Activated naive CD8-positive, alpha-beta T cell (primary cell): ENCODE measurements at regions not wholly inside any gene's neighbourhood (a gene's known extent, or its start where the extent isn't known, plus 50 kb on each side); places are given as distances from the start of the nearest gene placed in this dataset.

Experiments
- H3K27ac Mint-ChIP-seq: one replicate; pipeline ENCODE4 v1.8.0; 2021; ENCODE audit warnings: mixed read lengths
- H3K27me3 Mint-ChIP-seq: one replicate; pipeline ENCODE4 v1.8.0; 2021; ENCODE audit warnings: mixed read lengths
- H3K36me3 Mint-ChIP-seq: one replicate; pipeline ENCODE4 v1.8.0; 2021; ENCODE audit warnings: mixed read lengths
- H3K4me1 Mint-ChIP-seq: one replicate; pipeline ENCODE4 v1.8.0; 2021; ENCODE audit warnings: low read depth, mixed read lengths
- H3K4me3 Mint-ChIP-seq: one replicate; pipeline ENCODE4 v1.8.0; 2021; ENCODE audit warnings: mild to moderate bottlenecking, mixed read lengths
- H3K9me3 Mint-ChIP-seq: one replicate; pipeline ENCODE4 v1.8.0; 2021; ENCODE audit warnings: low read depth, mixed read lengths

DNA sequence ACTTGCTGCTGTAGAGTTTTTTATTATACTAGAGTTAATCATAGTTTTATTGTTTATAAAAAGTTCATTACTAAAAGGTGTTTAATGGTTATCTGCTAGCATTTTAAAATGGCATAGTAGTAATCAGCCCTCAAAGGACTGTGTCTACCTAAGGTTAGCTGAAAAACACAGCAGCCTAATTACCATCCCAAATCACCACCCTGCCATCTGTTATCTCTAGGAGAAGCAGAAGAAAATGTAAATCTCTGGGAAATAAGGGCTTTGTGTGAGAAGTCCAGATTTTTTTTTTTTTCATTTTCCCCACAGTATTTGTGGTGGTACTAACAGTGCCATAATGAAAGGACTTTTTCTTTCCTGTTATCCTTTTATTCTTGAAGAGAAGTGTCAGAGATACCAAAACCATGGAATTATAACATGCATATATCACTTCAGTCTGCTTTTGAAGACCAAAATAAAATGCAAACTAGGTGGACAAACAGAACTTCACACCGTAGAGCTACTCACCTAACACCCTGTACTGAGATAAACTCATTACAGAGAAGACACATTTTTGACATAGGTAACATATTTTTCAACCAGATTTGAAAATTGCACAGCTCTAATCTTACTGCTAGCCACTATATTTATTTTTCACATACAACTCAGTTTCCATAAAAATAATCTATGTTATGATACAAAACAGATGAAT is 876.2 kb downstream of the C12orf50 start:
- Mint-ChIP-seq H3K4me3 (no peak overlapping the region), H3K9me3 (peaks cover 9% of the 10 kb centered on the region), H3K27me3 (no peaks in the 10 kb centered on the region)

DNA sequence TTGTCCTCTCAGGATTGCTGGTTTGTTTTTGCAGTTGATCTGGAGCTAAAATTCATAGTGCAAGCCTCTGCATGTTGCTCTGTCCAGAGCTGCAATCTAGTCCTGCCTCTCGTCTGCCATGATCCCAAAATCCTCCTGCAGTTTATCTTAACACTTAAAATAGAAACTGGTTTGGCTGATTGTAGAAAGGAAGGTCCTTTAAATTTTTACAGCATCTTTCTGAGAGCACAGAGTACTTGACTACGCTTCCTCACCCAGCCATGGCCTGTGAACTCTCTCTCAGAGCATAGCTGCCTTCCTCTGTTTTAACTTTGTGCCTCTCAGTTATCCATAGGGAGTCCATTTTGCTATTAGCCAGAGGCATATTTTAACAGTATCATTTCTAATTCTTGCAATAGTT is 877.1 kb downstream of the C12orf50 start:
- Mint-ChIP-seq H3K4me3 (no peak overlapping the region), H3K36me3 (no peaks in the 10 kb centered on the region), H3K9me3 (peaks cover 9% of the 10 kb centered on the region), H3K4me1 (no peaks in the 10 kb centered on the region), H3K27ac (no peak overlapping the region), H3K27me3 (no peaks in the 10 kb centered on the region)

More for the DNA sequence above, 876.2 kb downstream of the C12orf50 start:
- Mint-ChIP-seq H3K36me3 (no peaks in the 10 kb centered on the region), H3K4me1 (no peaks in the 10 kb centered on the region), H3K27ac (no peak overlapping the region)

GRCh38 chr12:87150969-87151662 is 878.1 kb downstream of the C12orf50 start:
- no peaks in the 10 kb centered on the region for H3K36me3 Mint-ChIP-seq
- no peak overlapping the region for H3K4me3 Mint-ChIP-seq
- no peaks in the 10 kb centered on the region for H3K4me1 Mint-ChIP-seq
- H3K27me3 Mint-ChIP-seq: no peaks in the 10 kb centered on the region
- peaks cover 9% of the 10 kb centered on the region for H3K9me3 Mint-ChIP-seq
- H3K27ac Mint-ChIP-seq: no peak overlapping the region

GRCh38 chr12:87142342-87142741 is 886.2 kb upstream of the MGAT4C start:
- H3K9me3 Mint-ChIP-seq: peaks cover 3% of the 10 kb centered on the region
- H3K36me3 Mint-ChIP-seq: no peaks in the 10 kb centered on the region
- H3K4me1 Mint-ChIP-seq: no peaks in the 10 kb centered on the region
- no peaks in the 10 kb centered on the region for H3K27me3 Mint-ChIP-seq
- H3K27ac Mint-ChIP-seq: no peak overlapping the region
- no peak overlapping the region for H3K4me3 Mint-ChIP-seq

DNA sequence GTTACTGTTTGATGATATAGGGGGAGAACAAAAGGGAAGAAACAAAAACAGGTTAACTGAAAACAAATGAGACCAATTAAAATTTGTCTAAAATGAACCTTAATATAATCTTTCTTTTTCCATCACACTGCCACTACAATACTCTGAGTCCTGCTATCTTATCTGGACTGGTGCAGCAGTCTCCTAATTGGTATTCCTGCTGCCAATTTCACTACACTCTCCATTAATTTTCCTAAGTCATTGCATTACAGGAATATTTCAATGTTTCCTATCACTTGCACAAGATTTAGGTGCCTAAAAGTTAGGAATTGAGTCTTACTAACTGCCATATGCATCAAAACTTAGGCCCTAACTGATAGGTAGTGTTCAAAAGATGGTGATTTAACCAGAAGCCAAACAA is 884.9 kb upstream of the MGAT4C start:
- Mint-ChIP-seq H3K27ac (no peak overlapping the region), H3K9me3 (peaks cover 3% of the 10 kb centered on the region), H3K27me3 (no peaks in the 10 kb centered on the region), H3K4me3 (no peak overlapping the region), H3K4me1 (no peaks in the 10 kb centered on the region), H3K36me3 (no peaks in the 10 kb centered on the region)

DNA sequence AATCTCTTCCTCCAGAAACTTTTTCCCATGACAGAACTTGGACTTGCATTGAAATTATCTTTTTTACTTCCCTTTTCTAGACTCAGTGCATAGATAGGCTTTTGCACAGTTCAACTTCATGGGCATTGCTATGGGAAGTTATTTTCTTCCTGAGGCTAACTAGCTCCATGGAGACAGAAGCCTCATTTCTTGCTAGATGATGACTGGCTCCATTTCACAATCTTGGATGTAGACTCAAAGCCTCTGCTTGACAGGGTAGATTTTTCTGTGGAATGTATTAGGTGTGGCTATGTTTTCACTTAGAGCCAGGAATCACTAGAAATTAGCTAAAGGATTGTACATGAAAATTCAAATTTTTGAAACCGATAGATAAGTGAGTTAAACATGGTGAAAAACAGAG is 884.1 kb upstream of the MGAT4C start:
- no peaks in the 10 kb centered on the region for H3K4me1 Mint-ChIP-seq

GRCh38 chr12:87137220-87137619 is 881.0 kb upstream of the MGAT4C start:
- no peaks in the 10 kb centered on the region for H3K27me3 Mint-ChIP-seq
- no peak overlapping the region for H3K4me3 Mint-ChIP-seq
- H3K36me3 Mint-ChIP-seq: no peaks in the 10 kb centered on the region
- H3K4me1 Mint-ChIP-seq: no peaks in the 10 kb centered on the region
- H3K27ac Mint-ChIP-seq: no peak overlapping the region
- H3K9me3 Mint-ChIP-seq: peaks cover 6% of the 10 kb centered on the region

More for the DNA sequence above, 884.1 kb upstream of the MGAT4C start:
- Mint-ChIP-seq H3K27ac (no peak overlapping the region), H3K9me3 (peaks cover 3% of the 10 kb centered on the region), H3K27me3 (no peaks in the 10 kb centered on the region), H3K4me3 (no peak overlapping the region), H3K36me3 (no peaks in the 10 kb centered on the region)

DNA sequence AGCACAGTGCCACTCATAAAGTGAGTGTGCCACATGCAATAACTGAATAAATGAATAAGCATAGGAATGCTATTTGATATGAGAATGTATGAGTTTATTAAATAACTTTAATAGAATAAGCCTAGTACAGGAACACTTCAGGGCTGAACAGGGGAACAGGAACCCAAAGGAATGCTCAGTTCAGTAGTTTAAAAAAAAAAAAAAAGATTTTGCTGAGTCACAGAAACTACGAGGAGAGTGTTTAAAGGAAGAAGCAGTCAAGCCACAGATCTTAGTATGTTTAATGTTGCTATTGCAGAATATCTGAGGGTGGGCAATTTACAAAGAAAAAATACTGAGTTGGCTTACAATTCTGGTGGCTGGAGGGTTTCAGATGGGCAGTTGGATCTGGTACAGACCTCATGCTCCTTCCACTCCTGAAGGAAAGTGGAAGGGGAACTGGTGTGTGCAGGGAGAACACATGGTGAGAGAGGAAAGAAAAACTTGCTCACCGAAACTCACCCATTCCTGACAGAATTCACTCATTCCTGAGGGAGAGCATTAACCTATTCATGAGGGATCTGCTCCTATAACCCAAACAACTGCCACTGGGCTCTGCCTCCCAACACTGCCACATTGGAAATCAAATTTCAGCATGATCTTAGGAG is 880.3 kb upstream of the MGAT4C start:
- Mint-ChIP-seq H3K36me3 (no peaks in the 10 kb centered on the region), H3K27me3 (no peaks in the 10 kb centered on the region), H3K4me1 (no peaks in the 10 kb centered on the region), H3K9me3 (peaks cover 6% of the 10 kb centered on the region), H3K27ac (no peak overlapping the region), H3K4me3 (no peak overlapping the region)

- no peaks in the 10 kb centered on the region for H3K36me3 Mint-ChIP-seq
- no peak overlapping the region for H3K27ac Mint-ChIP-seq
- no peaks in the 10 kb centered on the region for H3K27me3 Mint-ChIP-seq
- H3K9me3 Mint-ChIP-seq: peaks cover 12% of the 10 kb centered on the region
- H3K4me1 Mint-ChIP-seq: no peaks in the 10 kb centered on the region
- no peak overlapping the region for H3K4me3 Mint-ChIP-seq
Observed at GRCh38 chr12:87127272-87127671, 871.1 kb upstream of the MGAT4C start.

GRCh38 chr12:87121896-87122295 is 865.7 kb upstream of the MGAT4C start:
- Mint-ChIP-seq H3K4me1 (no peaks in the 10 kb centered on the region), H3K9me3 (peaks cover 12% of the 10 kb centered on the region), H3K27ac (no peak overlapping the region), H3K27me3 (no peaks in the 10 kb centered on the region), H3K4me3 (no peak overlapping the region), H3K36me3 (no peaks in the 10 kb centered on the region)

DNA sequence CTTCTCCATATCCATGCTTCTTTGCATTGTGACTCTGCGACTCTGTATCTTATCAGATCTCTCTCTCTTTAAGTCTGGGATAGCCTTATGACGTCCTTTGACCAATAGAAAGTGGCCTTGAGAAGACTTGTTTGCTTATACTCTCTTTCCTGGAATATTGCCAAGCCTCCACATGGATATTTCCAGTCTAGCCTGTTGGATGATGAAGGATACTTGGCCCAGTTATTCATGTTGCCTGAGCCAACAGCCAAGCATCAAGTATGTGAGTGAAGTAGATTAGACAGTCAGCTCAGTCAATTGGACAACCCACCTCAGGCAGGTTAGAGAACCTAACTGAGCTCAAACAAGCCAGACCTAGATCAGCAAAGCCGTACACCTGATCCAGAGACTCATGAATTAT is 864.2 kb upstream of the MGAT4C start:
- no peaks in the 10 kb centered on the region for H3K27me3 Mint-ChIP-seq
- H3K4me3 Mint-ChIP-seq: no peak overlapping the region
- H3K36me3 Mint-ChIP-seq: no peaks in the 10 kb centered on the region
- peaks cover 12% of the 10 kb centered on the region for H3K9me3 Mint-ChIP-seq
- H3K4me1 Mint-ChIP-seq: no peaks in the 10 kb centered on the region
- no peak overlapping the region for H3K27ac Mint-ChIP-seq

DNA sequence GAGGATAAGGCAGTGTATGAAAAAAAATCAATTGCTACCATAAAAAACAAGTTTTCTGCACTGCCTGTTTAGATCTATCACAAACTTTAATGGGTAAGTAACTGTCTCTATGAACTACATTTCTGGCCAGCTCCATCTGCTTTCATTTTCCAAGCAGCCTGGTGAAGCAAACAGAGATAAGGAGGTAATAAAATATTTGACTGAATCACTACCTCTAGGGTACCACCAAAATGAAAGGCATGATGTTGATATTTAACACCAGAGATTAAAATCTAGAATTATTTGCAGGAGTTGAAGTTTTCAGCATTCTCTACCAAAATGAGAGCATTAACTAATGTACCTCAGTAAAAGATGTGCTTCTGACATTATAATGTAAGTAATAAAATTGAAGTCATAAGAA is 863.5 kb upstream of the MGAT4C start:
- Mint-ChIP-seq H3K27ac (no peak overlapping the region), H3K36me3 (no peaks in the 10 kb centered on the region), H3K9me3 (peaks cover 12% of the 10 kb centered on the region), H3K4me3 (no peak overlapping the region), H3K27me3 (no peaks in the 10 kb centered on the region), H3K4me1 (no peaks in the 10 kb centered on the region)

GRCh38 chr12:87117526-87117925 is 861.3 kb upstream of the MGAT4C start:
- Mint-ChIP-seq H3K4me1 (no peaks in the 10 kb centered on the region), H3K36me3 (no peaks in the 10 kb centered on the region), H3K27me3 (no peaks in the 10 kb centered on the region), H3K9me3 (no peaks in the 10 kb centered on the region), H3K4me3 (no peak overlapping the region), H3K27ac (no peak overlapping the region)

DNA sequence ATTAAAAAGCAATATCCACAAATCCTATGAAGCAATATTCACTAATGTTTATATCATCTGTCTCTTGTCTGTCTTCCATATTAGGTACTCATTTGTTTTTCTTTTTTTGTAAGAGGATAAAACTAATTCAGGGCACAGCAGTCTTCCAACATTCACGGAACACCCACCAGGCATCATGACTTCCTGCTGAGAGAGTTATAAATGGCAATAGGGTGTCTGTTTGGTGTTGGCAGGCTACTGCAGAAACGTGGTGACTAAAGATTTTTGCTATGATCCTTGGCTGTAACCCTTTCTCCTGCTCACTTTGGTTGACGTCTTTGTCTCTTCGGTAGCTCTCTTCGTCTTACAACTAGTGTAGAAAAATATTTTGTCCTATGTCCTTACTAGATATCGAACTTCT is 860.6 kb upstream of the MGAT4C start:
- no peaks in the 10 kb centered on the region for H3K9me3 Mint-ChIP-seq

GRCh38 chr12:87112571-87113345 is 856.6 kb upstream of the MGAT4C start:
- Mint-ChIP-seq H3K4me1 (no peaks in the 10 kb centered on the region), H3K27ac (no peak overlapping the region), H3K36me3 (no peaks in the 10 kb centered on the region), H3K9me3 (no peaks in the 10 kb centered on the region), H3K27me3 (no peaks in the 10 kb centered on the region), H3K4me3 (no peak overlapping the region)

More for the DNA sequence above, 860.6 kb upstream of the MGAT4C start:
- Mint-ChIP-seq H3K27me3 (no peaks in the 10 kb centered on the region), H3K36me3 (no peaks in the 10 kb centered on the region), H3K27ac (no peak overlapping the region), H3K4me1 (no peaks in the 10 kb centered on the region), H3K4me3 (no peak overlapping the region)
